HEK293 (cell line): ENCODE measurements at regions not wholly inside any gene's neighbourhood (a gene's known extent, or its start where the extent isn't known, plus 50 kb on each side); places are given as distances from the start of the nearest gene placed in this dataset.

ENCODE experiments used
- CTCF ChIA-PET: fragments of 350-600 bp; formaldehyde crosslinking; extraction: SDS; loops from one replicate; lab custom pipeline; 2021; ENCODE audit warnings: antibody characterized with exemption; lab: Yijun Ruan, JAX
- POLR2A ChIA-PET: fragments of 300-600 bp; formaldehyde crosslinking; extraction: SDS; loops from one replicate; lab custom pipeline; 2020; ENCODE audit warnings: antibody characterized with exemption, inconsistent platforms; lab: Yijun Ruan, JAX
- H3K27ac ChIP-seq: fragments of 200-500 bp; sonication (Bioruptor generic); 2 replicates; pipeline ENCODE4 v1.5.1; 2014; ENCODE audit warnings: low read depth, low read length, control low read depth, inconsistent platforms; ENCODE audit errors: extremely low read depth
- H3K36me3 ChIP-seq, 2 experiments: fragments of 200-500 bp in 1 of 2; sonication (Bioruptor generic) in 1 of 2; 1 replicate in 1 of 2; 2 replicates in 1 of 2; pipeline ENCODE4 v1.5.1; 2014 to 2017; ENCODE audit warnings: inconsistent platforms in 2 of 2, low read length in 2 of 2; ENCODE audit not compliant: control insufficient read depth in 2 of 2, insufficient read depth in 1 of 2
- H3K4me1 ChIP-seq: fragments of 200-500 bp; sonication (Bioruptor generic); 2 replicates; pipeline ENCODE4 v1.5.1; 2014; ENCODE audit warnings: mild to moderate bottlenecking, low read length, inconsistent platforms; ENCODE audit not compliant: control insufficient read depth, insufficient read depth
- H3K4me3 ChIP-seq: 2 replicates; pipeline ENCODE4 v1.5.1; 2011; ENCODE audit warnings: low read depth, mild to moderate bottlenecking, control low read depth, low read length, moderate library complexity
- H3K9me3 ChIP-seq: fragments of 200-500 bp; sonication (Bioruptor generic); 2 replicates; pipeline ENCODE4 v1.5.1; 2014; ENCODE audit warnings: low read depth, low read length, inconsistent platforms; ENCODE audit not compliant: control insufficient read depth, insufficient read depth
- HOXC10 ChIP-seq: sonication (generic); formaldehyde crosslinking; IDR thresholded peaks from 2 replicates; pipeline ENCODE4 v1.8.1; 2023; ENCODE audit warnings: mild to moderate bottlenecking, missing genetic modification reagents
- KLF10 ChIP-seq: fragments of 450-650 bp; IDR thresholded peaks from 2 replicates; pipeline ENCODE4 v1.5.1; 2018; ENCODE audit warnings: missing biosample characterization, mild to moderate bottlenecking, missing genetic modification characterization
- MEIS1 ChIP-seq: sonication (generic); formaldehyde crosslinking; IDR thresholded peaks from 2 replicates; pipeline ENCODE4 v1.8.1; 2022; ENCODE audit warnings: missing genetic modification reagents, mild to moderate bottlenecking, borderline replicate concordance
- PRDM10 ChIP-seq: fragments of 450-650 bp; formaldehyde crosslinking; IDR thresholded peaks from 2 replicates; pipeline ENCODE4 v1.5.1; 2016; ENCODE audit warnings: missing biosample characterization, missing genetic modification characterization
- RBAK ChIP-seq: fragments of 450-650 bp; formaldehyde crosslinking; IDR thresholded peaks from 2 replicates; pipeline ENCODE4 v1.5.1; 2016; ENCODE audit warnings: missing biosample characterization, missing genetic modification characterization
- ZEB2 ChIP-seq: fragments of 450-650 bp; formaldehyde crosslinking; IDR thresholded peaks from 2 replicates; pipeline ENCODE4 v1.5.1; 2016; ENCODE audit warnings: missing biosample characterization, missing genetic modification characterization
- ZNF350 ChIP-seq: fragments of 450-650 bp; formaldehyde crosslinking; IDR thresholded peaks from 2 replicates; pipeline ENCODE4 v1.5.0; 2017; ENCODE audit warnings: missing biosample characterization, mild to moderate bottlenecking, missing genetic modification characterization
- ZNF354C ChIP-seq: fragments of 450-650 bp; formaldehyde crosslinking; IDR thresholded peaks from 2 replicates; pipeline ENCODE4 v1.5.1; 2016; ENCODE audit warnings: missing biosample characterization, missing genetic modification characterization, low read depth, borderline replicate concordance
- ZNF404 ChIP-seq: fragments of 450-650 bp; formaldehyde crosslinking; IDR thresholded peaks from 2 replicates; pipeline ENCODE4 v1.5.1; 2017; ENCODE audit warnings: missing biosample characterization, missing genetic modification characterization
- ZNF426 ChIP-seq: fragments of 450-650 bp; formaldehyde crosslinking; IDR thresholded peaks from 2 replicates; pipeline ENCODE4 v1.5.1; 2017; ENCODE audit warnings: missing biosample characterization, missing genetic modification characterization, mild to moderate bottlenecking, inconsistent platforms, moderate library complexity
- ZNF473 ChIP-seq: fragments of 450-650 bp; formaldehyde crosslinking; IDR thresholded peaks from 2 replicates; pipeline ENCODE4 v1.5.1; 2017; ENCODE audit warnings: missing biosample characterization, missing genetic modification characterization
- ZNF544 ChIP-seq: fragments of 450-650 bp; formaldehyde crosslinking; IDR thresholded peaks from 2 replicates; pipeline ENCODE4 v1.5.0; 2017; ENCODE audit warnings: missing biosample characterization, missing genetic modification characterization
- ZNF692 ChIP-seq: fragments of 450-650 bp; formaldehyde crosslinking; IDR thresholded peaks from 2 replicates; pipeline ENCODE4 v1.5.1; 2016; ENCODE audit warnings: missing biosample characterization, missing genetic modification characterization
- ZSCAN4 ChIP-seq: fragments of 450-650 bp; formaldehyde crosslinking; IDR thresholded peaks from 2 replicates; pipeline ENCODE4 v1.5.1; 2017; ENCODE audit warnings: missing biosample characterization, missing genetic modification characterization
- ZSCAN5A ChIP-seq: fragments of 450-650 bp; formaldehyde crosslinking; IDR thresholded peaks from 2 replicates; pipeline ENCODE4 v1.5.1; 2016; ENCODE audit warnings: missing biosample characterization, missing genetic modification characterization
- TF ChIP-seq, protein P1 (sequence below): fragments of 450-650 bp; formaldehyde crosslinking; IDR thresholded peaks from 2 replicates; pipeline ENCODE4 v1.5.1; 2017; ENCODE audit warnings: missing biosample characterization, missing genetic modification characterization
- TF ChIP-seq, protein P2 (sequence below): fragments of 450-650 bp; IDR thresholded peaks from 2 replicates; pipeline ENCODE4 v1.5.1; 2018; ENCODE audit warnings: missing biosample characterization, missing genetic modification characterization
- TF ChIP-seq, protein P3 (sequence below): sonication (generic); formaldehyde crosslinking; IDR thresholded peaks from 2 replicates; pipeline ENCODE4 v1.8.1; 2022; ENCODE audit warnings: mild to moderate bottlenecking, moderate library complexity, missing genetic modification reagents
- TF ChIP-seq, protein P4 (sequence below): fragments of 450-650 bp; formaldehyde crosslinking; IDR thresholded peaks from 2 replicates; pipeline ENCODE4 v1.5.1; 2016; ENCODE audit warnings: missing biosample characterization, missing genetic modification characterization

GRCh38 chr1:104761961-104762570 lies 1012.4 kb downstream of the AMY1C start:
- Histone ChIP-seq H3K4me3 (no peak overlapping the region), H3K9me3 (no peaks in the 10 kb centered on the region), H3K27ac (no peak overlapping the region), H3K4me1 (no peaks in the 10 kb centered on the region), H3K36me3 (no peaks in the 10 kb centered on the region)
- POLR2A ChIA-PET = no interaction called here
- CTCF ChIA-PET = no interaction called here
- TF ChIP-seq RBAK (tag by site-specific recombination) (no peak), ZEB2 (no peak), ZNF426 (tag by site-specific recombination) (no peak), ZSCAN4 (tag by site-specific recombination) (no peak), ZNF404 (no peak), ZNF473 (tag by site-specific recombination) (no peak), MEIS1 (no peak), HOXC10 (CRISPR knock-in tag) (no peak)

DNA sequence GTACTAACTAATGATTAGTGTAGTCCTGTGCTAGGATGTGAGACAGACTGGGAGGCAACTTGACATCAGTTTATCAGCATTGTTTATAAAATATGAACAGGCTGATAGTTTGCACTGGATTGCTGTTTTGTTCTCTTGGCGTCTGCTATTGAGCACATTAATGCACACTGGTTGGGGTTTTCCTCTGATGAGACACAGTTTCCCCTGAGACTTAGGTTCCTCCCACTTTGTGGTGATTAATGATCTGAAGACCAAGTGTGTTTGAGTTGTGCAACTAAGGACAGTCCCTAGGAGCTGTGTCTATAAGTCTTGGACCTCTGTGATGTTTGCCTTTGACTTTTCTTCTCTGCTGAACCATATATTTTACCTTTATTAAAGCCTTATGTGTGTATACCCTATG lies 1015.4 kb downstream of the AMY1C start:
- no peaks in the 10 kb centered on the region for H3K4me1 ChIP-seq
- H3K27ac ChIP-seq = no peak overlapping the region
- no peak for TF ChIP-seq ZSCAN5A (tag by site-specific recombination)
- TF ChIP-seq, protein P1, sequence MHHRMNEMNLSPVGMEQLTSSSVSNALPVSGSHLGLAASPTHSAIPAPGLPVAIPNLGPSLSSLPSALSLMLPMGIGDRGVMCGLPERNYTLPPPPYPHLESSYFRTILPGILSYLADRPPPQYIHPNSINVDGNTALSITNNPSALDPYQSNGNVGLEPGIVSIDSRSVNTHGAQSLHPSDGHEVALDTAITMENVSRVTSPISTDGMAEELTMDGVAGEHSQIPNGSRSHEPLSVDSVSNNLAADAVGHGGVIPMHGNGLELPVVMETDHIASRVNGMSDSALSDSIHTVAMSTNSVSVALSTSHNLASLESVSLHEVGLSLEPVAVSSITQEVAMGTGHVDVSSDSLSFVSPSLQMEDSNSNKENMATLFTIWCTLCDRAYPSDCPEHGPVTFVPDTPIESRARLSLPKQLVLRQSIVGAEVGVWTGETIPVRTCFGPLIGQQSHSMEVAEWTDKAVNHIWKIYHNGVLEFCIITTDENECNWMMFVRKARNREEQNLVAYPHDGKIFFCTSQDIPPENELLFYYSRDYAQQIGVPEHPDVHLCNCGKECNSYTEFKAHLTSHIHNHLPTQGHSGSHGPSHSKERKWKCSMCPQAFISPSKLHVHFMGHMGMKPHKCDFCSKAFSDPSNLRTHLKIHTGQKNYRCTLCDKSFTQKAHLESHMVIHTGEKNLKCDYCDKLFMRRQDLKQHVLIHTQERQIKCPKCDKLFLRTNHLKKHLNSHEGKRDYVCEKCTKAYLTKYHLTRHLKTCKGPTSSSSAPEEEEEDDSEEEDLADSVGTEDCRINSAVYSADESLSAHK = no peak
- no peak for TF ChIP-seq KLF10
- no peak for TF ChIP-seq ZNF354C (tag by site-specific recombination)
- TF ChIP-seq, protein P2, sequence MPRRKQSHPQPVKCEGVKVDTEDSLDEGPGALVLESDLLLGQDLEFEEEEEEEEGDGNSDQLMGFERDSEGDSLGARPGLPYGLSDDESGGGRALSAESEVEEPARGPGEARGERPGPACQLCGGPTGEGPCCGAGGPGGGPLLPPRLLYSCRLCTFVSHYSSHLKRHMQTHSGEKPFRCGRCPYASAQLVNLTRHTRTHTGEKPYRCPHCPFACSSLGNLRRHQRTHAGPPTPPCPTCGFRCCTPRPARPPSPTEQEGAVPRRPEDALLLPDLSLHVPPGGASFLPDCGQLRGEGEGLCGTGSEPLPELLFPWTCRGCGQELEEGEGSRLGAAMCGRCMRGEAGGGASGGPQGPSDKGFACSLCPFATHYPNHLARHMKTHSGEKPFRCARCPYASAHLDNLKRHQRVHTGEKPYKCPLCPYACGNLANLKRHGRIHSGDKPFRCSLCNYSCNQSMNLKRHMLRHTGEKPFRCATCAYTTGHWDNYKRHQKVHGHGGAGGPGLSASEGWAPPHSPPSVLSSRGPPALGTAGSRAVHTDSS (tag by site-specific recombination) = no peak
- TF ChIP-seq, protein P3, sequence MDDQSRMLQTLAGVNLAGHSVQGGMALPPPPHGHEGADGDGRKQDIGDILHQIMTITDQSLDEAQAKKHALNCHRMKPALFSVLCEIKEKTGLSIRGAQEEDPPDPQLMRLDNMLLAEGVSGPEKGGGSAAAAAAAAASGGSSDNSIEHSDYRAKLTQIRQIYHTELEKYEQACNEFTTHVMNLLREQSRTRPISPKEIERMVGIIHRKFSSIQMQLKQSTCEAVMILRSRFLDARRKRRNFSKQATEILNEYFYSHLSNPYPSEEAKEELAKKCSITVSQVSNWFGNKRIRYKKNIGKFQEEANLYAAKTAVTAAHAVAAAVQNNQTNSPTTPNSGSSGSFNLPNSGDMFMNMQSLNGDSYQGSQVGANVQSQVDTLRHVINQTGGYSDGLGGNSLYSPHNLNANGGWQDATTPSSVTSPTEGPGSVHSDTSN = no peak
- TF ChIP-seq ZNF692 (tag by site-specific recombination) = no peak
- TF ChIP-seq PRDM10 = no peak
- TF ChIP-seq ZNF350 (tag by site-specific recombination) = no peak
- TF ChIP-seq, protein P4, sequence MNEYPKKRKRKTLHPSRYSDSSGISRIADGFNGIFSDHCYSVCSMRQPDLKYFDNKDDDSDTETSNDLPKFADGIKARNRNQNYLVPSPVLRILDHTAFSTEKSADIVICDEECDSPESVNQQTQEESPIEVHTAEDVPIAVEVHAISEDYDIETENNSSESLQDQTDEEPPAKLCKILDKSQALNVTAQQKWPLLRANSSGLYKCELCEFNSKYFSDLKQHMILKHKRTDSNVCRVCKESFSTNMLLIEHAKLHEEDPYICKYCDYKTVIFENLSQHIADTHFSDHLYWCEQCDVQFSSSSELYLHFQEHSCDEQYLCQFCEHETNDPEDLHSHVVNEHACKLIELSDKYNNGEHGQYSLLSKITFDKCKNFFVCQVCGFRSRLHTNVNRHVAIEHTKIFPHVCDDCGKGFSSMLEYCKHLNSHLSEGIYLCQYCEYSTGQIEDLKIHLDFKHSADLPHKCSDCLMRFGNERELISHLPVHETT (tag by site-specific recombination) = no peak
- no peak for TF ChIP-seq ZNF544 (tag by site-specific recombination)
- CTCF ChIA-PET = no interaction called here
- no peaks in the 10 kb centered on the region for H3K36me3 ChIP-seq
- POLR2A ChIA-PET = no interaction called here
- H3K4me3 ChIP-seq = no peak overlapping the region
- no peaks in the 10 kb centered on the region for H3K9me3 ChIP-seq
